ENCODE measurements at regions not wholly inside any gene's neighbourhood (a gene's known extent, or its start where the extent isn't known, plus 50 kb on each side); places are given as distances from the start of the nearest gene placed in this dataset.

GRCh38 chr6:71496722-71497033 lies 208.1 kb downstream of the OGFRL1 start:
- DNase-seq = no peak
- Histone ChIP-seq H3K36me3 (no peaks in the 10 kb centered on the region), H3K4me1 (peaks cover 0 to 14% (median 8%) of the 10 kb centered on the region in 4 donors), H3K27me3 (no peaks in the 10 kb centered on the region), H3K4me3 (peak overlapping the region in 1 of 4 donors; percentile 33), H3K9me3 (no peaks in the 10 kb centered on the region), H3K27ac (peak overlapping the region in 3 of 4 donors; percentile 52 to 65 (median 64))
- intact Hi-C loops (cut with DNase I) = no loop called here
- WGBS, 2 donors = 51 to 56% methylated on average over 2 of the region's 2 CpGs
- TF ChIP-seq EP300 (IDR thresholded peaks at IDR 0.05) = no peak
- TF ChIP-seq, protein P1, sequence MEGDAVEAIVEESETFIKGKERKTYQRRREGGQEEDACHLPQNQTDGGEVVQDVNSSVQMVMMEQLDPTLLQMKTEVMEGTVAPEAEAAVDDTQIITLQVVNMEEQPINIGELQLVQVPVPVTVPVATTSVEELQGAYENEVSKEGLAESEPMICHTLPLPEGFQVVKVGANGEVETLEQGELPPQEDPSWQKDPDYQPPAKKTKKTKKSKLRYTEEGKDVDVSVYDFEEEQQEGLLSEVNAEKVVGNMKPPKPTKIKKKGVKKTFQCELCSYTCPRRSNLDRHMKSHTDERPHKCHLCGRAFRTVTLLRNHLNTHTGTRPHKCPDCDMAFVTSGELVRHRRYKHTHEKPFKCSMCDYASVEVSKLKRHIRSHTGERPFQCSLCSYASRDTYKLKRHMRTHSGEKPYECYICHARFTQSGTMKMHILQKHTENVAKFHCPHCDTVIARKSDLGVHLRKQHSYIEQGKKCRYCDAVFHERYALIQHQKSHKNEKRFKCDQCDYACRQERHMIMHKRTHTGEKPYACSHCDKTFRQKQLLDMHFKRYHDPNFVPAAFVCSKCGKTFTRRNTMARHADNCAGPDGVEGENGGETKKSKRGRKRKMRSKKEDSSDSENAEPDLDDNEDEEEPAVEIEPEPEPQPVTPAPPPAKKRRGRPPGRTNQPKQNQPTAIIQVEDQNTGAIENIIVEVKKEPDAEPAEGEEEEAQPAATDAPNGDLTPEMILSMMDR (IDR thresholded peaks at IDR 0.05) = no peak
- no peak for TF ChIP-seq POLR2A (IDR thresholded peaks at IDR 0.05)
- TF ChIP-seq POLR2AphosphoS5 (IDR thresholded peaks at IDR 0.05) = no peak

- intact Hi-C loops (cut with DNase I) = no loop called here
- Histone ChIP-seq H3K9me3 (no peaks in the 10 kb centered on the region), H3K27ac (no peak overlapping the region), H3K36me3 (no peaks in the 10 kb centered on the region), H3K4me3 (no peak overlapping the region), H3K4me1 (peaks cover 0 to 14% (median 8%) of the 10 kb centered on the region in 4 donors), H3K27me3 (no peaks in the 10 kb centered on the region)
- DNase-seq = no peak
- TF ChIP-seq POLR2A (IDR thresholded peaks at IDR 0.05) (no peak), EP300 (IDR thresholded peaks at IDR 0.05) (no peak), POLR2AphosphoS5 (IDR thresholded peaks at IDR 0.05) (no peak)
- TF ChIP-seq, protein P1 (IDR thresholded peaks at IDR 0.05) = no peak
Observed at GRCh38 chr6:71498638-71499037, 210.0 kb downstream of the OGFRL1 start.

- intact Hi-C loops (cut with DNase I) = no loop called here
- TF ChIP-seq POLR2AphosphoS5 (IDR thresholded peaks at IDR 0.05) (no peak), POLR2A (IDR thresholded peaks at IDR 0.05) (no peak), EP300 (IDR thresholded peaks at IDR 0.05) (no peak)
- TF ChIP-seq, protein P1 (IDR thresholded peaks at IDR 0.05) = no peak
- WGBS, 2 donors = 49 to 58% methylated on average over 2 of the region's 2 CpGs
Observed at GRCh38 chr6:71499667-71500066, 211.1 kb downstream of the OGFRL1 start.

GRCh38 chr6:71502168-71502567 lies 213.6 kb downstream of the OGFRL1 start:
- intact Hi-C loops (cut with DNase I) = no loop called here
- Histone ChIP-seq H3K9me3 (no peaks in the 10 kb centered on the region), H3K4me3 (no peak overlapping the region), H3K36me3 (no peaks in the 10 kb centered on the region), H3K27me3 (no peaks in the 10 kb centered on the region), H3K4me1 (no peaks in the 10 kb centered on the region), H3K27ac (no peak overlapping the region)
- WGBS, 2 donors = 37 to 66% methylated on average over 2 of the region's 2 CpGs
- no peak for TF ChIP-seq POLR2A (IDR thresholded peaks at IDR 0.05)
- TF ChIP-seq, protein P1 (IDR thresholded peaks at IDR 0.05) = no peak
- TF ChIP-seq EP300 (IDR thresholded peaks at IDR 0.05) = no peak
- TF ChIP-seq POLR2AphosphoS5 (IDR thresholded peaks at IDR 0.05) = no peak
- DNase-seq = no peak

More at GRCh38 chr6:71499667-71500066, 211.1 kb downstream of the OGFRL1 start:
- H3K27ac ChIP-seq = no peak overlapping the region
- H3K36me3 ChIP-seq = no peaks in the 10 kb centered on the region
- DNase-seq = no peak
- H3K9me3 ChIP-seq = no peaks in the 10 kb centered on the region
- H3K4me3 ChIP-seq = no peak overlapping the region
- H3K27me3 ChIP-seq = no peaks in the 10 kb centered on the region
- H3K4me1 ChIP-seq = peaks cover 0 to 14% (median 8%) of the 10 kb centered on the region in 4 donors

DNA sequence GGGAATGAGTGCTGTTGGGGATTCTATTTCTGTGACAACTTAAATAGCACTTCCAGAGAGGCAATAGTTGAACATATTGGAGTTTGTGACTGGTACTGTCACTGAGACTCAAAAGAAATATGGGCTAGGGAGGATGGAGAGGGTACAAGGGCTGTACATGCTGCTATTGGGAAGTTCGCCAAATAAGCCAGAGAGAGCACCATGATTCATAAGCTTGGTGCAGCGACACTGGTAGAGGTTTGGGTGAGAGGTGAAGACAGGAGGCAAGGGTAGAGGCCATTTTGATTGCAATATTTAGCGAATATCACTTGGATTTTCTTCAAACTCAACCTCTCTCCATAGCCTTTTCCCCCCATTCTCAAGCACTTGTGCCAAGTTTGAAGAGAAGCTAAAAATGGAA lies 214.3 kb downstream of the OGFRL1 start:
- no peak overlapping the region for H3K27ac ChIP-seq
- DNase-seq = no peak
- H3K36me3 ChIP-seq = no peaks in the 10 kb centered on the region
- TF ChIP-seq, protein P1 (IDR thresholded peaks at IDR 0.05) = no peak
- no peak for TF ChIP-seq POLR2A (IDR thresholded peaks at IDR 0.05)
- no peak for TF ChIP-seq EP300 (IDR thresholded peaks at IDR 0.05)
- no peak for TF ChIP-seq POLR2AphosphoS5 (IDR thresholded peaks at IDR 0.05)
- intact Hi-C loops (cut with DNase I) = no loop called here
- WGBS, 2 donors = 89 to 93% methylated on average over 3 of the region's 3 CpGs
- no peaks in the 10 kb centered on the region for H3K4me1 ChIP-seq
- H3K9me3 ChIP-seq = no peaks in the 10 kb centered on the region
- H3K4me3 ChIP-seq = no peak overlapping the region
- no peaks in the 10 kb centered on the region for H3K27me3 ChIP-seq
